Eye (tissue), 1 donor: ENCODE measurements at regions not wholly inside any gene's neighbourhood (a gene's known extent, or its start where the extent isn't known, plus 50 kb on each side); places are given as distances from the start of the nearest gene placed in this dataset.
"Not testable (repeated sequence)": the region's sequence is repeated elsewhere in the genome, so short reads cannot be mapped to it uniquely, and the experiment has no call there.

Source experiments
- DNase-seq: peaks from one replicate; pipeline ENCODE4 v3.0.0-alpha.2; 2015

GRCh38 chr19:29006057-29006735 lies 206.8 kb downstream of the UQCRFS1 start:
- DNase-seq, result no peak

- no peak for DNase-seq
Observed at GRCh38 chr19:29004796-29005195, 208.2 kb downstream of the UQCRFS1 start.

- DNase-seq, result peak; percentile 69
Observed at GRCh38 chr19:29003641-29004409, 209.1 kb downstream of the UQCRFS1 start.

- DNase-seq, result no peak
Observed at GRCh38 chr19:29002336-29002735, 210.6 kb downstream of the UQCRFS1 start.

- no peak for DNase-seq
Observed at GRCh38 chr19:29001597-29002245, 211.2 kb downstream of the UQCRFS1 start.

GRCh38 chr19:29001141-29001581 lies 211.8 kb downstream of the UQCRFS1 start:
- DNase-seq, result no peak

- DNase-seq, result peak; percentile 41
Observed at GRCh38 chr19:28999724-29000433, 213.1 kb downstream of the UQCRFS1 start.

- DNase-seq, result no peak
Observed at GRCh38 chr19:28998974-28999373, 214.0 kb downstream of the UQCRFS1 start.

GRCh38 chr19:28997866-28998265 lies 215.1 kb downstream of the UQCRFS1 start:
- DNase-seq, result not testable (repeated sequence)

GRCh38 chr19:28990522-28990921 lies 222.4 kb downstream of the UQCRFS1 start:
- no peak for DNase-seq

- no peak for DNase-seq
Observed at GRCh38 chr19:28989739-28990138, 223.2 kb downstream of the UQCRFS1 start.

GRCh38 chr19:28988066-28988465 lies 224.9 kb downstream of the UQCRFS1 start:
- no peak for DNase-seq

GRCh38 chr19:28987177-28987576 lies 225.8 kb downstream of the UQCRFS1 start:
- no peak for DNase-seq

GRCh38 chr19:28985201-28985600 lies 227.8 kb downstream of the UQCRFS1 start:
- no peak for DNase-seq

GRCh38 chr19:28984315-28984714 lies 228.6 kb downstream of the UQCRFS1 start:
- no peak for DNase-seq

- DNase-seq, result no peak
Observed at GRCh38 chr19:28983430-28983829, 229.5 kb downstream of the UQCRFS1 start.

- DNase-seq, result no peak
Observed at GRCh38 chr19:28981994-28982393, 231.0 kb downstream of the UQCRFS1 start.

- no peak for DNase-seq
Observed at GRCh38 chr19:28981518-28981917, 231.4 kb downstream of the UQCRFS1 start.

GRCh38 chr19:28980236-28980868 lies 232.6 kb downstream of the UQCRFS1 start:
- no peak for DNase-seq

- DNase-seq, result no peak
Observed at GRCh38 chr19:28977826-28978225, 235.1 kb downstream of the UQCRFS1 start.

GRCh38 chr19:28972058-28972852 lies 240.7 kb downstream of the UQCRFS1 start:
- DNase-seq, result no peak

- DNase-seq, result no peak
Observed at GRCh38 chr19:28971513-28971912, 241.4 kb downstream of the UQCRFS1 start.
